H9 (cell line): ENCODE measurements at regions not wholly inside any gene's neighbourhood (a gene's known extent, or its start where the extent isn't known, plus 50 kb on each side); places are given as distances from the start of the nearest gene placed in this dataset.

ENCODE experiments used
- DNase-seq: peaks from one replicate; pipeline ENCODE4 v3.0.0-alpha.2; 2017
- H2AFZ ChIP-seq: one replicate; pipeline ENCODE4 v1.6.1; 2013; ENCODE audit warnings: mild to moderate bottlenecking, low read length, control low read depth, moderate library complexity
- H2AK5ac ChIP-seq: 2 replicates; pipeline ENCODE4 v1.6.1; 2013; ENCODE audit warnings: low read length, control low read depth, mixed read lengths; ENCODE audit not compliant: insufficient read length
- H2BK120ac ChIP-seq: one replicate; pipeline ENCODE4 v1.6.1; 2013; ENCODE audit warnings: low read depth, mild to moderate bottlenecking, low read length, control low read depth, inconsistent platforms; ENCODE audit not compliant: poor library complexity, severe bottlenecking
- H2BK12ac ChIP-seq: 2 replicates; pipeline ENCODE4 v1.6.1; 2013; ENCODE audit warnings: low read length, control low read depth, mixed read lengths, low read depth; ENCODE audit not compliant: insufficient read length
- H2BK15ac ChIP-seq: 2 replicates; pipeline ENCODE4 v1.6.1; 2013; ENCODE audit warnings: low read depth, low read length, control low read depth
- H2BK20ac ChIP-seq: one replicate; pipeline ENCODE4 v1.6.1; 2013; ENCODE audit warnings: low read depth, mild to moderate bottlenecking, low read length, control low read depth, inconsistent platforms; ENCODE audit not compliant: poor library complexity, severe bottlenecking
- H2BK5ac ChIP-seq: 2 replicates; pipeline ENCODE4 v1.6.1; 2013; ENCODE audit warnings: low read length, control low read depth, mixed read lengths; ENCODE audit not compliant: insufficient read length
- H3K14ac ChIP-seq: 2 replicates; pipeline ENCODE4 v1.6.1; 2013; ENCODE audit warnings: low read length, control low read depth; ENCODE audit not compliant: insufficient read depth
- H3K18ac ChIP-seq: 2 replicates; pipeline ENCODE4 v1.6.1; 2013; ENCODE audit warnings: low read depth, mild to moderate bottlenecking, mixed read lengths, low read length, control low read depth; ENCODE audit not compliant: insufficient read length
- H3K23ac ChIP-seq: 2 replicates; pipeline ENCODE4 v1.6.1; 2013; ENCODE audit warnings: low read length, control low read depth, mixed read lengths, low read depth; ENCODE audit not compliant: insufficient read length
- H3K23me2 ChIP-seq: 2 replicates; pipeline ENCODE4 v1.6.1; 2013; ENCODE audit warnings: low read depth, mild to moderate bottlenecking, mixed read lengths, low read length, control low read depth; ENCODE audit not compliant: insufficient read length, poor library complexity, severe bottlenecking
- H3K27ac ChIP-seq: 2 replicates; pipeline ENCODE4 v1.5.1; 2013; ENCODE audit warnings: low read length, control low read depth, mixed read lengths, low read depth; ENCODE audit not compliant: insufficient read length
- H3K27me3 ChIP-seq: 2 replicates; pipeline ENCODE4 v1.6.1; 2013; ENCODE audit warnings: low read length, control low read depth, inconsistent platforms; ENCODE audit not compliant: insufficient read depth
- H3K4ac ChIP-seq: 2 replicates; pipeline ENCODE4 v1.6.1; 2013; ENCODE audit warnings: low read depth, mild to moderate bottlenecking, control low read depth, inconsistent platforms, low read length, moderate library complexity
- H3K4me1 ChIP-seq: 2 replicates; pipeline ENCODE4 v1.6.1; 2013; ENCODE audit warnings: low read length, control low read depth, inconsistent platforms; ENCODE audit not compliant: insufficient read depth
- H3K4me2 ChIP-seq: 2 replicates; pipeline ENCODE4 v1.6.1; 2013; ENCODE audit warnings: low read length, control low read depth, mixed read lengths; ENCODE audit not compliant: insufficient read length, insufficient read depth
- H3K56ac ChIP-seq: 2 replicates; pipeline ENCODE4 v1.6.1; 2013; ENCODE audit warnings: low read depth, mild to moderate bottlenecking, mixed read lengths, low read length, control low read depth; ENCODE audit not compliant: insufficient read length
- H3K79me1 ChIP-seq: 2 replicates; pipeline ENCODE4 v1.6.1; 2013; ENCODE audit warnings: low read depth, mild to moderate bottlenecking, moderate library complexity, low read length, control low read depth, inconsistent platforms; ENCODE audit not compliant: insufficient read depth, poor library complexity, severe bottlenecking
- H3K79me2 ChIP-seq: 2 replicates; pipeline ENCODE4 v1.6.1; 2013; ENCODE audit warnings: low read length, control low read depth, inconsistent platforms; ENCODE audit not compliant: insufficient read depth
- H3K9ac ChIP-seq: 2 replicates; pipeline ENCODE4 v1.6.1; 2013; ENCODE audit warnings: low read length, control low read depth, mixed read lengths; ENCODE audit not compliant: insufficient read length; ENCODE audit errors: extremely low read depth
- H3K9me3 ChIP-seq: one replicate; pipeline ENCODE4 v1.6.1; 2013; ENCODE audit warnings: low read depth, low read length, inconsistent platforms; ENCODE audit not compliant: control insufficient read depth
- H3T11ph ChIP-seq: one replicate; pipeline ENCODE4 v1.6.1; 2013; ENCODE audit warnings: mild to moderate bottlenecking, low read length, control low read depth, inconsistent platforms
- H4K20me1 ChIP-seq: one replicate; pipeline ENCODE4 v1.6.1; 2013; ENCODE audit not compliant: control insufficient read depth, insufficient read length, insufficient read depth
- H4K5ac ChIP-seq: 2 replicates; pipeline ENCODE4 v1.6.1; 2013; ENCODE audit warnings: low read depth, mild to moderate bottlenecking, mixed read lengths, low read length, control low read depth; ENCODE audit not compliant: insufficient read length
- H4K8ac ChIP-seq: replicated peaks from 2 replicates; pipeline ENCODE4 v1.6.1; 2013; ENCODE audit warnings: low read length, control low read depth, mixed read lengths, low read depth; ENCODE audit not compliant: insufficient read length
- H4K91ac ChIP-seq: 2 replicates; pipeline ENCODE4 v1.6.1; 2013; ENCODE audit warnings: low read depth, mild to moderate bottlenecking, moderate library complexity, mixed read lengths, low read length, control low read depth; ENCODE audit not compliant: insufficient read length
- H3K27ac Mint-ChIP-seq, 3 experiments: 2 replicates in 2 of 3; 3 replicates in 1 of 3; pipeline ENCODE4 v1.8.0; 2020 to 2021; ENCODE audit warnings: mixed read lengths in 3 of 3, mild to moderate bottlenecking in 1 of 3, moderate library complexity in 1 of 3
- H3K27me3 Mint-ChIP-seq: 2 replicates; pipeline ENCODE4 v1.8.0; 2021; ENCODE audit warnings: low read depth, mild to moderate bottlenecking, moderate library complexity, mixed read lengths
- H3K36me3 Mint-ChIP-seq, 3 experiments: 2 replicates in 2 of 3; 3 replicates in 1 of 3; pipeline ENCODE4 v1.8.0; 2020 to 2021; ENCODE audit warnings: low read depth in 3 of 3, mixed read lengths in 3 of 3; ENCODE audit not compliant: insufficient read depth in 1 of 3
- H3K4me1 Mint-ChIP-seq, 2 experiments: 2 replicates each; pipeline ENCODE4 v1.8.0; 2020; ENCODE audit warnings: mixed read lengths in 2 of 2
- H3K4me3 Mint-ChIP-seq, 2 experiments: 2 replicates in 1 of 2; 3 replicates in 1 of 2; pipeline ENCODE4 v1.8.0; 2020 to 2021; ENCODE audit warnings: mild to moderate bottlenecking in 2 of 2, mixed read lengths in 2 of 2, moderate library complexity in 1 of 2
- H3K9me3 Mint-ChIP-seq, 2 experiments: 2 replicates in 1 of 2; 3 replicates in 1 of 2; pipeline ENCODE4 v1.8.0; 2020; ENCODE audit warnings: mild to moderate bottlenecking in 2 of 2, mixed read lengths in 2 of 2, moderate library complexity in 1 of 2
- CTCF ChIP-seq: fragments of 200-600 bp; sonication (generic); conservative IDR thresholded peaks from 3 replicates; pipeline ENCODE4 v1.8.0; 2021; ENCODE audit warnings: antibody characterized with exemption, mild to moderate bottlenecking
- WGBS: extraction: QIAGEN DNeasy Blood & Tissue Kit; methylation state at CpG from one replicate; pipeline ENCODE4 v1.1.7; 2013; ENCODE audit warnings: missing lambda C conversion rate, low lambda C conversion rate, mixed read lengths; ENCODE audit not compliant: insufficient read length; ENCODE audit errors: extremely low coverage; 5-methylcytosine and 5-hydroxymethylcytosine counted together

DNA sequence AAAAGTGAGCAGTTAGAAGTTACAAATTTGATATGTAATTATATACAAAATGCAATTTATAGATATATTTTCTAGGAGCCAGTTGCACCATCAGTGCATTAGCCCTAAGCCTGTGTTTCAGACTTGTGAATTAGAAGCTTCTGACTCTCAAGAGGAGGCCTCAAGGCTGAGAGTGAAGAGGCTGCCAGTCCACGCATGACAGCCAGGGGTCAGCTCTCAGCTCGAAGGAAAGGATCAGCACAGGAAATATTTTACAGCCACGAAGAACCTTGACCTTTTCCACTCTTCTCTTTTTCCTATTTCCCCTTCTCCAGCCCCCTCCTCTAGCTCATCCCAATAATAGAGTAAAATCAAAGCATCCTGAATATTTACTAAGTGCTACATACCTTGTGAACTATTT, 642.4 kb downstream of the TRIML1 start:
- Histone ChIP-seq H3K27me3 (no peaks in the 10 kb centered on the region), H4K5ac (no peak overlapping the region), H3K23ac (no peak overlapping the region), H3K4me2 (no peak overlapping the region), H3K14ac (no peak overlapping the region), H3K27ac (no peak overlapping the region), H3K23me2 (no peaks in the 10 kb centered on the region), H2AFZ (no peak overlapping the region), H3K9me3 (no peaks in the 10 kb centered on the region), H2AK5ac (no peak overlapping the region), H4K91ac (no peak overlapping the region), H2BK5ac (no peak overlapping the region), H3K79me1 (no peaks in the 10 kb centered on the region), H2BK20ac (no peak overlapping the region), H3K4ac (no peak overlapping the region), H3K56ac (no peak overlapping the region), H2BK12ac (no peak overlapping the region), H4K20me1 (no peaks in the 10 kb centered on the region), H3T11ph (no peak overlapping the region), H3K9ac (no peak overlapping the region), H2BK15ac (no peak overlapping the region), H4K8ac (no peak overlapping the region), H3K79me2 (no peaks in the 10 kb centered on the region), H3K4me1 (no peaks in the 10 kb centered on the region), H3K18ac (no peak overlapping the region), H2BK120ac (no peak overlapping the region)
- Mint-ChIP-seq H3K27me3 (no peaks in the 10 kb centered on the region), H3K9me3 (no peaks in the 10 kb centered on the region), H3K4me1 (no peaks in the 10 kb centered on the region), H3K4me3 (no peak overlapping the region), H3K27ac (no peak overlapping the region), H3K36me3 (no peaks in the 10 kb centered on the region)
- no CpG with 5 or more reads among the region's 3 CpGs for WGBS
- DNase-seq = peak; percentile 55
- TF ChIP-seq CTCF = peak; percentile 68
